GM21381 (cell line): ENCODE measurements at regions not wholly inside any gene's neighbourhood (a gene's known extent, or its start where the extent isn't known, plus 50 kb on each side); places are given as distances from the start of the nearest gene placed in this dataset.

Experiments
- ATAC-seq: cut with Tn5 transposase; IDR thresholded peaks from one replicate; pipeline ENCODE4 v1.9.1; 2021; ENCODE audit warnings: mild to moderate bottlenecking, moderate library complexity; ENCODE audit not compliant: unreplicated experiment

- ATAC-seq: no peak
Observed at GRCh38 chr3:177721864-177722785, 524.8 kb upstream of the TBL1XR1 start.

GRCh38 chr3:177724020-177724638 lies 526.8 kb upstream of the TBL1XR1 start:
- ATAC-seq: no peak

DNA sequence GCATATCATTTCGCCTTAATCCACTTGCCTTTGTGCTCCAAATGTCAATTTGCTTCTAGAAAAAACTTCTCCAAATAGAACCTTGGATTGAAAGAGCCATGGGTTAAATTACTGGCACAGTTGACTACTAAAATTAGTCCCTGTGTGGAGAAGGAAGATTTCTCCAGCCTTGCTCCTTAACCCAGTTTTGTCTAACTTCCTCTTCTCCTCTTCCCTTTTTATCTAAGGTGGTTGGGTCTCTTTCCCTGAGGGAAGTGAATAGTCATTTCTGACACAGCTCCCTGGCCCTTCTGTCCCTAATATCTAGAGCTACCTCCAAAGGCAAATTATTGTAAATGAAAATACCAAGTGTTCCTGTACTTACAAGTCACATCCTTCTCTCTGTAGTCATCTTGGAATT lies 527.9 kb upstream of the TBL1XR1 start:
- ATAC-seq: no peak

- ATAC-seq: no peak
Observed at GRCh38 chr3:177726807-177727206, 529.5 kb upstream of the TBL1XR1 start.

DNA sequence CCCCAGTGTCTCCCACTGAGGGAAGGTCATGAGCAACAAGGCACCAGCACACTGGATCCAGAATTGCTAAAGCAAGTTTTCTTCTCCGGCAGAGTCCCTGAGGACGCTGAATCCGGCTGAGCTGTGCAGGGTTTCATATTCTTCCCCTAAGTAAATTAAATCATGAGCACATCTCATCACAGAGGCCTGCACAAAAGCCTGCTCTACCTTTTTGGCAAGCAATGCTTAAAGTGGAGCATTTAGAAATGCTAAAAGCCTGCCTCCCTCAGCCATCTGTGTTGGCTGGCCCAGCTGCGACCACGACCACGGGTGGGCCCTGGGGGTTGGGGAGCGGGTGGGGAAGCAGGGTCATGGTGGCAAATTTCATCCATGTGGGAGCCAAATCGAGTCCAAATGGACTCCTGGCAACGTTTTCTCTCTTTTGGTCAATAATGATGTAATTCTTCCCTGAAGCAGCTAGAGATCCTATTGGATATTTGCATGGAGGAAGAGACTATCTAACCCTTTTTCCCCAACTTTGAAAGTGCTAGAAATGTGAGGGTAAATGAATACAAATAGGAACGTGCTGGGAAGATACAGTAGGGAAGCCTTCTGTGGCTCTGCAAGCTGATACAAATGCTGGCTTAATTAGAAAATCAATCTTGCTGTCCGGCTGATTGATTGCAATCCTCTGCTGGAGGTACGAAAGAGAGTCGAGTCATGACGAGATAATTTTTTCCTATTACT lies 532.8 kb upstream of the TBL1XR1 start:
- ATAC-seq: no peak

DNA sequence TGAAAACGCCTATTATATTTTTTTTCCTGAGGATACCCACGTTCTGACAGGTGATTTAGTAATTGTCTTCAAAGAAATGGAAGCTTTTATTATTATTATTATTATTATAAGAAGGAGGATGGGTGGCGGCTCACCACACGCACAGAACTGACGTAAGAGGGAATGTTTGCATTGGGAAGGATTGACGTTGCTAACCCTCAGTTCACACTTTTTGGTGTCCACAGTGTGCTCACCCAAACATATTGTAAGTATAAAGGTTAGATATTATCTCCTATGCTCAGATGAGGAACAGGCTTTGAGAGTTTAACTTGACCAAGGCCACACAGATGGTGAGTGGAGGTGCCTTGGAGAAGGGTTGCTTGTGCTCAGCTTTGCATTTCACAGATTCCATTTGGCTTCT lies 533.5 kb upstream of the TBL1XR1 start:
- no peak for ATAC-seq

- ATAC-seq: no peak
Observed at GRCh38 chr3:177731644-177732268, 534.5 kb upstream of the TBL1XR1 start.

DNA sequence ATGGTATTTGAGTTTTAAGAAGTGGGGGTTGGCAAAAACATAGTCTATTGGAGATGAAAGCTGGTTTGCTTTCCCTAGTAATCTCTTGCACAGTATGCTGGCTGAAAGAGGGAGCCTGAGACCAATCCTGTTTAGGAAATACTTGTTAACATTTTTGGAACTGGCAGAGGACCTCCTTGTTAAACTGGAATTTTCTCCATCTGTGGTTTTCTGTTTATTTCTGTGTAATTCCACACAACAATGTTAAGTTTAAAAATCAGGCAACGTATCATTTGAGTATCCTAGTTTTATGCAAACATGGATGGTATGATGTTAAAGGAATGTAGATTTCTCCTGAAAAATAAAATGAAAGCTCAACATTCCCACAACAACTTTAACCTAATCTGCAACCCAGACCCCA lies 536.0 kb upstream of the TBL1XR1 start:
- no peak for ATAC-seq

GRCh38 chr3:177733936-177734335 lies 536.7 kb upstream of the TBL1XR1 start:
- ATAC-seq: no peak

DNA sequence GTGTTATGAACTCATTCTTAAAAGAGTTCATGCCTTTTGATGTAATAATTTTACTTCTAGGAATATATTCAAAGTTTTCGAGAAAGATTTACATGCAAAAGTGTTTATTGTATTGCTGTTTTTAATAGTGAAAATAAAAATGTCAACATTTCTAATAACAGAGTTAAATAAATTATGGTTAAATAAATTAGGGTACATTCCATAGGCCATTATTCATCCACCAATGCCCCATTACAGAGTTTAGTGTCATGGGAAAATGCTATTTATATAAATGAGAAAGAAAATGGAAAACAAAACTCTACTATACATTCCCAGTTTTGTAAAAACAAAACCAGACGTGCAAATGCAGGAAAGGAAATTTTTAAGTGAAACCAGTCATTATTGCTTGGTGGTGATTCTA lies 538.1 kb upstream of the TBL1XR1 start:
- ATAC-seq: no peak

DNA sequence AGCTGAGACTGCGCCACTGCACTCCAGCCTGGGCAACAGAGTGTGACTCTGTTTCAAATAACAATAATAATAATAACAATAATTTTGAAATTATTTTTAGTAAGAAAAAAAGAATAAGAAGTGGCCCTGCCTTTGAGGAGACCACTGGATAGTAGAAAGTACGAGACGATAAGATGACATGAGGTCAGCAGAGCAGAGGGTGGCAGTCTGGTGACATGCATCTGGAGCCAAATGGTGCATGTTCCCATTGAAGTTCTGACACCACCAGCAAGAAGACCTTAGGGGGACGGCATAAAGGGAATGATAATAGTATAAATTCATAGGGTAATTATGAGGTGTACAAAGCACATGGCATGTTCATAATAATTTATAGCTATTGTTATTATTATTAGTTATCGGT lies 542.2 kb upstream of the TBL1XR1 start:
- ATAC-seq: no peak

- no peak for ATAC-seq
Observed at GRCh38 chr3:177740254-177740653, 543.0 kb upstream of the TBL1XR1 start.

DNA sequence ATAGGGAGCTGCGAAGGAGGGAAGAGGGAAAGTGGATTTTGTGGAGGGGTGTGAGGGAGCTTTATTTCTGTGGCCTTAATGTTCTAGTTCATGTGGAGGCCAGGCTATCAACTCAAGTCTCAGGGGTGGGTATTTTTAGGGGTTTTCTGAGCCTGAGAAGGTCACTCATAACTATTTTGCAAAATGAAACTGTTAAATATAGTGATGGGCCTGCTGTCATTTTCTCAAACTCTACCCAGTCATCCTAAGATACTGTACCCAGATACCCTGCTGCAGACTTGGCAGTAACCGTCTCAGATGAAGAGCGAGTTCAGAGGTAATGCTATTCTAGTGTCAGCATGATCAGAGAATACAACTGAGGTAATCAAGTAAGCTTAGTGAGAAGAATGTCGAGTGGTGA lies 545.0 kb upstream of the TBL1XR1 start:
- ATAC-seq: peak; percentile 55

GRCh38 chr3:177743173-177743890 lies 546.0 kb upstream of the TBL1XR1 start:
- no peak for ATAC-seq

DNA sequence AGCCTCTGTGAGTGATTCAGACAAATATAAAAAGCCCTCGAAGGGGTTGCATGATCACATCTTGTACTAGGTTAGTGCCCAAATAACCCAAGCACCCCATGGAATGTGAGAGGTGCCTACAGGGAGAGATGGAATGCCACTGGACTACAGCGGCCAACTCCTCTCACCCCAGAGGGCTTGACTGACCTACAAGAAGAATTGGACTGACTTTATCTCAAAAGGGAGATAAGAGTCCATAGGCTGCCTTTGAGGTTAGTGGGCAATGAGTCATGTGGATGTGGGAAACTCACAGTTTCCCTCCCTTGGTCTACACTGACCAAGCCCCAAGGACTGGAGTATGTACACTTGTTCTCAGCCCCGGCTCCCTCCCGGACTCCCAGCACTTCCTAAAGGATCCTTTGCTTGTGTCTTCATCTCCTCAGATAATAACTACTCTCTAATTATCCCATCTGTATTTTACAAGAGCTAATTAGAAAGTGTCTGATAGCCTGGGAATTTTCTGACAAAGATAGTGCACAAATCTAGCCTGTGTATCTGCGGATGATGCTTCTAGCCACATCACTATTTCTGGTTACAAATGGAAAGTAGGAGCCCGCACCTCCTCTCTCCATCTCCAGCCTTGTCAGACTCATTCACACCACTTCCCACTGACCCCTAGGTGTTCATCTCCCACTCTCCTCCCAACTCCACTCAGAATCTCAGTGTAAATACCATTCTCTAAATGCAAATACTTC lies 547.8 kb upstream of the TBL1XR1 start:
- ATAC-seq: no peak

DNA sequence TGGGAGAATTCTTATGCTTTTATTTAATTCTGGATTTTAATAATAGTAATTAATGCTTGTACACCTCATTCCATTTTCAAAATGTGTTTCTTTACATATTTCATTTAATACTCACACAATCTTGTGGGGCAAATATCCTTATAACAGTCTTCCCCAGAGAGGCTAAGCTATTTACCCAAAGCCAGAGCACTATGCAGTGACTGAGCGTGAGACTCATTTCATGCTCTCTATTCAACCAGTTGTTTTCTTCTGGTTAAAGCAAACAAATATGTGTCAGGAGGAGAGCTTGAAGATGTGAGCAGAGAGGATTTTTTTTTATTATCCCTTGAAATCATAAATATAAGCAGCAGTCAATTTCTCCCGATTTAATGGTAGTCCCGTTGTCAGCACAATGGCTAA lies 548.3 kb upstream of the TBL1XR1 start:
- no peak for ATAC-seq

DNA sequence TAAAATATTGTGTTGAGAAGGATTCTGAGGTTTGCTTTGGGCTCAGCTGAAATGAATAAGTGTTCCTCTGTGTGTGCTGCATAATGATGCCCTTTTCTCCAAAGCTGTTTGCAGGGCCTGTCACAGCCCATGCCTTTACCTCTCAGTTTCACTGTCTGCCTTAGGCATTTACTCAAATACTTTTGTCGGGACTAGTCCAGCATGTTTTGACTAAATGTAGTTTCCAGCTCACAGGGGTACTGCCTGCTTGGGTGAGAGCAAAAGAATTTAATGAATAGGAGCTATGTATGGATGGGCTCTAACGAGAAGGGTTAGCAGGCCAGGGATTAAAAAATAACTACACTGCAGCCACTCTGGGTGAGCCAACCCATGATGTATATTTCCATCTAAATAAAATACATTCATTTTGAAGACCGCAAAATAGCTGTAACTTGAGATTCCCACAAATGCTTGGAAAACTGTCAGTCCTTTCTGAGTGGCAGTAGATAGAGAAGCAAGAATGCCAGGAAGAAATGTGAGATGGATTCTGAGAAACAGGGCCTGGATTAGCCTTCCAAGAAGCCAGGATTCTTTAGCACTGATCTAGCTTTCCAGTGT lies 549.2 kb upstream of the TBL1XR1 start:
- no peak for ATAC-seq

- no peak for ATAC-seq
Observed at GRCh38 chr3:177749836-177750235, 552.6 kb upstream of the TBL1XR1 start.

GRCh38 chr3:177750436-177750835 lies 553.2 kb upstream of the TBL1XR1 start:
- ATAC-seq: no peak

- ATAC-seq: no peak
Observed at GRCh38 chr3:177751770-177752169, 554.5 kb upstream of the TBL1XR1 start.
